Rectal smooth muscle tissue (tissue), 1 donor: ENCODE measurements at regions not wholly inside any gene's neighbourhood (a gene's known extent, or its start where the extent isn't known, plus 50 kb on each side); places are given as distances from the start of the nearest gene placed in this dataset.

Experiments used
- H3K27ac ChIP-seq: one replicate; pipeline ENCODE4 v1.7.0; 2013; ENCODE audit warnings: low read depth, low read length, inconsistent platforms
- H3K27me3 ChIP-seq: one replicate; pipeline ENCODE4 v1.7.0; 2013; ENCODE audit warnings: low read length; ENCODE audit not compliant: control insufficient read depth, insufficient read depth
- H3K36me3 ChIP-seq: one replicate; pipeline ENCODE4 v1.7.0; 2013; ENCODE audit warnings: low read length; ENCODE audit not compliant: control insufficient read depth, insufficient read depth
- H3K4me1 ChIP-seq: one replicate; pipeline ENCODE4 v1.7.0; 2013; ENCODE audit warnings: low read length; ENCODE audit not compliant: control insufficient read depth, insufficient read depth
- H3K4me3 ChIP-seq: one replicate; pipeline ENCODE4 v1.7.0; 2013; ENCODE audit warnings: low read length
- H3K9ac ChIP-seq: one replicate; pipeline ENCODE4 v1.7.0; 2013; ENCODE audit warnings: low read length

DNA sequence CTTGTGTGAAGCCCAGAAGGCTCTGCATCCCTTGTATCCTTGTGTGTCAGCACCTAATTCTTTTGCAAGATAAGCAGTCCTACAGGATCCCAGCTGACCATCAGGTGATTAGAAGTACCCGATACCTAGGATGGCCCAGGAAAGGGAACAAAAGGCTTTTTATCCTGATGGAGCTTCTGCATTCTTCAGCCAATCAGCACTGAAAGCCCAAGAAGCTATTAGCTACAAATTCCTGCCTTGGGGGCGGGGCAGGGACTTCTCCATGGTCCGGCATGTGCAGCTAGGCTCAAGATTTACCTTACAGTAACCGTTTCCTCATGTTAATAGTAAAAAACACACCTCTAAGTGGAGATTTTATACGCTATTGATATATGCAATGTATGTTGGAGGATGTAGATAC is 264.6 kb upstream of the THUMPD2 start:
- no peaks in the 10 kb centered on the region for H3K27me3 ChIP-seq
- H3K9ac ChIP-seq, result no peak overlapping the region
- no peak overlapping the region for H3K4me3 ChIP-seq
- H3K27ac ChIP-seq, result no peak overlapping the region
- peaks cover 3% of the 10 kb centered on the region for H3K4me1 ChIP-seq
- no peaks in the 10 kb centered on the region for H3K36me3 ChIP-seq

DNA sequence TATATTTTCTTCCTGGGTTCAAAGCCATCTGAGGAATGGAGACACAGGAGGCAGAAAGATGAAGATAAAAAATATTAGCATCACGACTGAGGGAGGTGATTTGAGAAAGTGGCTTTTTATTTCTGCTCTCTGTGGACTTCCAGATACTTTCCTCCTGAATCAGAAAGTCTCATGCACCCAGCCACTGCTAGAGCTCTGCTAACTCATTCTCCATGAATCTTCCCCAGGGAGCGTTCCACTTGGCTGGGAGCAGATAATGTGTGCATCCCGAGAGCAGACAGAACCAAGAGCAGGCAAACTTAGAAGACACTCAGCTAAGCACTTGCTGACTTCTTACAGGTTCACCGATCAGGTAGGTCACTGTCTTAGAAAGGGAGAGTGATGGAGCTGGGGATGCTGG is 264.1 kb upstream of the THUMPD2 start:
- Histone ChIP-seq H3K27me3 (no peaks in the 10 kb centered on the region), H3K4me1 (peaks cover 3% of the 10 kb centered on the region), H3K36me3 (no peaks in the 10 kb centered on the region), H3K9ac (no peak overlapping the region), H3K27ac (no peak overlapping the region), H3K4me3 (no peak overlapping the region)

DNA sequence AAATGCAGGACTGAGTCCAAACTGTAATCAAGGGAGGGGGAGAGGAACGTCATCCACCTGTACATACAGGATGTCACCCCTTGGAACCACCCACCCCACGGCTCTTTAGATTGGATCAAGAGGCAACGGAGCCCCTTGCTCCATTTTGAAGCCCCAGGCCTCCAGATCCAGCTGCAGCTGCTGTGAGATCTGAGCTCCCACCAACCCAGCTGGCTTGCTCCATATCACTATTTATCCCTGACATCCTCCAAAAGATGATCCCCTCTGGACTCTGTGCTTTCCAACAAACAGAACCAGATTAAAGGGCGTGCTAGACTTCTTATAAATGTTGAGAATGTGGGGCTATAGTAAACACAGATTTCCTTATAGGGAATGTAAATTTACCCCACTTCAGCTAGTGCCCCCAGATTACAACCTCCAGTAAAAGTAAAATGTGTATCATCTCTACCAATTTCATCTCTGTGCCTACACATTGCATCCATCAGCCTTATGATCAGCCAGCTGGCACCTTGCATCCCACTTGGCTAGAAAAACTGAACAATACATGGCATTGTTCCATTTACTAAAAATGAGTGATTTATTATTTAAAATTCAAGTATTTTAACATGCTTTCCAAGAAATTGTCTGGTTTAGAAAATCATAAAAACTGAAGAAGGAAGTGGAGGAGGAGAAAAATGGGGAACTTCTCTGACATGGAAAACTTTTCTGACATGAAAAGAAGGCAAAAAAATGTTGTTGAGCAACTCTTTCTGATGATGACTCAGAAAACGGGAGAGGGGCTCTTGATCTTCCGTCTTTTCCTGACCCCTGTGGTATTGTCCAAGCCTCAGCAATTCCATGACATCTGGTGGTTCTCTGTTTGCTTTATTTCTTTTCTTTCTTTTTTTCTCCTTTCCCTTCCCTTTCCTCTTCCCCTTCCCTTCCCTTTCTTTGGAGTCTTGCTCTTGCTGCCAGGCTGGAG is 262.6 kb upstream of the THUMPD2 start:
- Histone ChIP-seq H3K4me1 (peaks cover 3% of the 10 kb centered on the region), H3K4me3 (no peak overlapping the region), H3K27ac (no peak overlapping the region), H3K36me3 (no peaks in the 10 kb centered on the region), H3K9ac (no peak overlapping the region), H3K27me3 (no peaks in the 10 kb centered on the region)

DNA sequence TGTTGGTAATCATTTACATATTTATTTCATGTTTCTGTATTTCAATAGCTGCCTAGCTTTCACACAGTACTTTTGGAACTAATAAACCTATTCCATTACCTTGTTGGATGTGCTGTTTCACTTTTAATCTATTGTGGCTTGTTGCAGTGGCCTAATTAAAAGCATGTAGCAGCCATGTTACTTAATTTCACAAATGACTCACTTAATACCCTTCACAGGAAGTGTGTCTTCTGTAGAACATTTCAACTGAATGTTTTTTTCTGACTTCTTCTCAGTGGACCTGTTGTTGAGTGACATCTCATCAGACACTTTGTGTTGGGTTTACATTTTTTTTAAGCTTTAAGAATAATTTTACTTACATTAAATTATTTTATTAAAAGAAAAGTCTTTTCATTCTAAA is 260.5 kb upstream of the THUMPD2 start:
- Histone ChIP-seq H3K27ac (no peak overlapping the region), H3K36me3 (no peaks in the 10 kb centered on the region), H3K9ac (no peak overlapping the region), H3K4me3 (no peak overlapping the region), H3K27me3 (no peaks in the 10 kb centered on the region), H3K4me1 (peaks cover 3% of the 10 kb centered on the region)

DNA sequence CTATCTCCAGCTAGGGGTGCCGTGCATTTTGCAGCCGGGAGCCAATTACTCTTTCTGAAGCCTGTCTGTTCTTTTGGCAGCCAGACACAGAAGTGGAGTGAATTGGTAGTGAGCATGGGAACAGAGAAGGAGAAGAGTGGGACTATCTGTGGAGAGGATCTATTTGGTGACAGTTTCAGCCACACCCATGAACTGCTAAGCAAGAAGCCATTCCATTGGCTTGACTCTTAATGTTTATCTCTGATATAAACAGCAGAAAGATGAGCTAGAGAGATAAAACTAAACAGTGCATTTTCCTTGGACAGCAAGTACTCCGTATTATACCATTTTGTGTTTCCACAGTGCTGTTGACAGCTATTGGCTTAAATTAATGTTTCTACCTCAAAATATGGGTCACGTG is 259.6 kb upstream of the THUMPD2 start:
- no peak overlapping the region for H3K27ac ChIP-seq
- no peak overlapping the region for H3K4me3 ChIP-seq
- no peaks in the 10 kb centered on the region for H3K27me3 ChIP-seq
- H3K4me1 ChIP-seq, result peaks cover 3% of the 10 kb centered on the region
- H3K9ac ChIP-seq, result no peak overlapping the region
- no peaks in the 10 kb centered on the region for H3K36me3 ChIP-seq

DNA sequence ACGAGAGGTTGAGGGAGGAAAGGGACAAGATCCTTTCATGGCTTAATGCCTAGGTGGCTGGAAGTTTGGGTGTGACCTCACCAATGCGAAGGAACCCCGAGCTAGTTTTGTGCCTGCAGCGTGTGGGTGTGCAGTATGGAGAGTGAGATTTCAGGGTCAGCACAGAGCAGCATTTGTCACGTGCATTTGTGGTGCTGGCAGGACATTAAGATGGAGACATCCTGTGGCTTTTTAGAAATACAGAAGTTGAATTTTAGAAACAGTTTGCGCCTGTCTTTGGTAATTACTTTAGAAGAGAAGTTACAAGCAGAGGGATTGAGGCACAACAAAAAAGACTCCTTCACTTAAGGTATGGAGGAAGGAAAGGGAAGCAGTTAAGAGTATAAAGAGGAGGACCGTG is 258.2 kb upstream of the THUMPD2 start:
- no peak overlapping the region for H3K9ac ChIP-seq
- H3K4me3 ChIP-seq, result no peak overlapping the region
- no peak overlapping the region for H3K27ac ChIP-seq
- no peaks in the 10 kb centered on the region for H3K27me3 ChIP-seq
- H3K4me1 ChIP-seq, result no peaks in the 10 kb centered on the region
- no peaks in the 10 kb centered on the region for H3K36me3 ChIP-seq

DNA sequence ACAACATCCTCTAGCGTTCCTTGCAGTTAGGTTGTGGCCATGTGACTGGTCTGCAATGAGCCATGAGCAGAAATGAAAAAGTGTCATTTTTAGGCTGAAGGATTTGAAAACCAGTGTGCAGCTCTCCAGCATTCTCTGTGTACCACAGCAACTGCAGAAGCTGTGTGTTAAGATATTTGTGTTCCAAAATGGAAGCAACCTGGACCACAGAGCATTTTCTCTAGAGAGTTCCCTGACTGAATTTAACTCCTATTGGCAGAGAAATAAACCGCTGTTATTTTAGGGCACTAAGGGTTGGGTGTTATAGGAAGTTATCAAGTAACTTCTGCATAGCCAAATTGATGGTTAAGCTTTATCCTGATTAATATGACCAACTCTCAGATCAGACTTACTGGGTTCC is 257.2 kb upstream of the THUMPD2 start:
- Histone ChIP-seq H3K4me3 (no peak overlapping the region), H3K36me3 (no peaks in the 10 kb centered on the region)

DNA sequence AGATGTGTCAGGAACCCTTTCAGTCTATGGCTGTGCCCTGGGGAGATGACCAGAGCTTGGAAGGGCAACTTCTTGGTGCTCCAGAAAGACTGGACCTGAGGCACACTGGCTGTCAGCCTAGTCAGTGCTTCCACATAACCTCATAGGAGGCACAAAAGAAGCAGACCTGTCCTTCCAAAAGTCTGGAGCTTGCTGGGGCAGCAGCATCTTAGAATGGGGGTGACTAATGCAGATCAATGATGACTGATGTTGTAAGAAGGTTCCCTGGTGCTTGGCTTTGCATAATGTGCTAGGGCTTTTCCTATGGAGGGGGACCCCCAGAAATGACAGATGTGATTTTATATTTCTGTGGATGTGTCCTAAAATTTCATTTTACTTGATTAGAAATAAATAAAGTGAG is 255.7 kb upstream of the THUMPD2 start:
- no peak overlapping the region for H3K27ac ChIP-seq
- H3K4me3 ChIP-seq, result no peak overlapping the region
- no peaks in the 10 kb centered on the region for H3K4me1 ChIP-seq
- H3K9ac ChIP-seq, result no peak overlapping the region
- H3K36me3 ChIP-seq, result no peaks in the 10 kb centered on the region
- no peaks in the 10 kb centered on the region for H3K27me3 ChIP-seq

More for the DNA sequence above, 257.2 kb upstream of the THUMPD2 start:
- no peaks in the 10 kb centered on the region for H3K4me1 ChIP-seq
- H3K27me3 ChIP-seq, result no peaks in the 10 kb centered on the region
- H3K9ac ChIP-seq, result no peak overlapping the region
- no peak overlapping the region for H3K27ac ChIP-seq

DNA sequence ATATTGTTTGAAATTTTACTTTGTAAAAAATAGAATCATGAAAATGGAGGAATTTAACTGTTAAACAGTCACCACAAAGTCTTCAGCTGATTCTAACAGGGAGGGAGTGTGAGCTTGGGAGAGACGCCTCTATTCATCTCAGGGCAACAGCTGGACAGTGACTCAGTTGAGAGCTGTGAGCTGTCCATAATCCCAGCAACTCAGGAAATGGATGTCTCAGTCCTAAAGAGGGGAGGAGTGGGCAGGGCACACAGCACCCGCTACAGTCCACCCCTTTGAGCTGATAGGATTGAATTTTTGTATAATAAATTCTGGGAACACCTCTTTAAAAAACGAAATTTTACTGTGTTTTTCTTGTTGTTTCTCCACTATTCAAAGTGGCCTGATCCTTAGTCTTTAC is 255.1 kb upstream of the THUMPD2 start:
- Histone ChIP-seq H3K27me3 (no peaks in the 10 kb centered on the region), H3K4me1 (no peaks in the 10 kb centered on the region), H3K4me3 (no peak overlapping the region), H3K27ac (no peak overlapping the region), H3K9ac (no peak overlapping the region), H3K36me3 (no peaks in the 10 kb centered on the region)

DNA sequence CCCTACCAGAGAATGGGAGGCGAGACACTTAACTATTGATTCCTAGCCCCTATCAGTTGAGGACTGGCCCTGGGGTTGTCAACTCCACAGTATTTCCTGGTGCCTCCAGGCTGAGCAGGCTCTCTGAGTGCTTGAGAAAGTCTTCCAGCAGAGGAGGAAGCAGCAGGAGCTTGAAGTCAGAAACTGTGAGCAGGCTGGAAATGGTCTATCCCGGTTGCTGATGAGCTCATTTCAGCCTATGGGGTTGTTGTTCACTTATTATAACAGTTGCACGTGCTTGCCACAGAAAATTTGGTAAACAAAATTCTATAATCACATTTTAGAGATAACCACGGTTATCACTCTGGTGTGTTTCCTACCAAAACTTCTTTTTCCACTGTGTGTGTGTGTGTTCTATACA is 254.7 kb upstream of the THUMPD2 start:
- Histone ChIP-seq H3K27me3 (no peaks in the 10 kb centered on the region), H3K36me3 (no peaks in the 10 kb centered on the region), H3K4me3 (no peak overlapping the region), H3K4me1 (no peaks in the 10 kb centered on the region), H3K9ac (no peak overlapping the region), H3K27ac (no peak overlapping the region)

DNA sequence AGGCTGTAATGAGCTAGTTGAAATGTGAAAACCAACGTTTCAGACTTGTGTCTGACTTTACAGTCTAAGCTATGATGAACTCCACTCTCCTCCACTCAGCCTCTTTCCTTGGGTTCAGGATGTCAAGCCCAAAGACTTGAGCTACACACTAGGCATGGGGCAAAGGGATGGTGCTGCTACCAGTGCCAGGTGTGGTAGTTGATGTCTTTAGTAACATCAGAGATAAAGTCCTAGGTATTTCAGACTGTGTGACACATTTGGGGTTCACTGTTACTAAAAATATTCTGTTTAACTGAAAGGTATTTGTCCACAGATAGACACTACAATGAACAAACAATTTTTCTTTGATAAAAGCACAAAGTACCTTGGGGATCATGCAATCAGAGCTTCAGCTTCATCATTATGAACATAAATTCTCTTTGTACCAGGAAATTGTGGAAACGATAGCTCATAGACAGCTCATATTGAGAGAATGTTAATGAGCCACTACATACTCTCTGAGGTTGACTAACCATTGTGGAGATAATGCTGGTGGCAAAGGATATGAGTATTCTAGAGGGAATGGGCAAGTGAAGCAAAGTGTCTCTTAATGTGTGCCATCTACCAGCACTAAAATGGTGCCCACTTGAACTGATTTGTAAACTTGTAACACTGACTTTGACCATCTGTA is 253.7 kb upstream of the THUMPD2 start:
- Histone ChIP-seq H3K4me3 (no peak overlapping the region), H3K36me3 (no peaks in the 10 kb centered on the region), H3K9ac (no peak overlapping the region), H3K27ac (no peak overlapping the region), H3K4me1 (no peaks in the 10 kb centered on the region), H3K27me3 (no peaks in the 10 kb centered on the region)

DNA sequence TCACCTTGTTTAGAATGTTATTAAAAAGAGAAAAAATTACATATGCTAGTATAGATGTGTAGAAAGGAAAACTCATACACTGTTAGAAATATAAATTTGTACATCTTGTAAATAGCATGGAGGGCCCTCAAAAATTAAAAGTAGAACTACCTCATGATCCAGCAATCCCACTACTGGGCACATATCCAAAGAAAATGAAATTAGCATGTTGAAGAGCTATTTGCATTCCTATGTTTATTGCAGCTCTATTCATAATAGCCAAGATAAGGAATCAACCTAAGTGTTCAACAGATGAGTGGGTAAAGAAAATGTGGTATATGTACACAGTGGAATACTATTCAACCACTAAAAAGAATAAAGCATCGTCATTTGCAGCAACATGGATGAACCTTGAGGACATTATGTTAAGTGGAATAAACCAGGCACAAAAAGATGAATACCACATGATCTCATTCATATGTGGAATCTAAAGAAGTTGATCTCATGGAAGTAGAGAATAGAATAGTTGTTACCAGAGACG is 251.5 kb upstream of the THUMPD2 start:
- no peaks in the 10 kb centered on the region for H3K27me3 ChIP-seq
- no peaks in the 10 kb centered on the region for H3K36me3 ChIP-seq
- H3K4me1 ChIP-seq, result no peaks in the 10 kb centered on the region
- H3K27ac ChIP-seq, result no peak overlapping the region
- no peak overlapping the region for H3K9ac ChIP-seq
- H3K4me3 ChIP-seq, result no peak overlapping the region
